Transverse colon (tissue), 4 donors: ENCODE measurements at regions not wholly inside any gene's neighbourhood (a gene's known extent, or its start where the extent isn't known, plus 50 kb on each side); places are given as distances from the start of the nearest gene placed in this dataset.

ENCODE experiments used
- DNase-seq: peaks from one replicate; pipeline ENCODE4 v3.0.0-alpha.2; 2019
- H3K27ac ChIP-seq, 4 donors: fragments of 200-600 bp; sonication (generic); 2 replicates each; pipeline ENCODE4 v1.5.1; 2016 to 2018; ENCODE audit warnings: inconsistent platforms in 4 of 4
- H3K27me3 ChIP-seq: fragments of 200-600 bp; sonication (generic); 2 replicates; pipeline ENCODE4 v1.5.1; 2017; ENCODE audit warnings: inconsistent platforms
- H3K36me3 ChIP-seq, 4 donors: fragments of 200-600 bp; sonication (generic); 2 replicates each; pipeline ENCODE4 v1.5.1; 2017 to 2019; ENCODE audit warnings: inconsistent platforms in 4 of 4
- H3K4me1 ChIP-seq, 4 donors: fragments of 200-600 bp; sonication (generic); 2 replicates each; pipeline ENCODE4 v1.5.1; 2017 to 2020; ENCODE audit warnings: inconsistent platforms in 4 of 4
- H3K4me3 ChIP-seq, 4 donors: fragments of 200-600 bp; sonication (generic); 1 replicate in 1 of 4; 2 replicates in 3 of 4; pipeline versions ENCODE4 v1.5.1 to v1.6.1; 2017 to 2019; ENCODE audit warnings: inconsistent platforms in 4 of 4
- H3K9me3 ChIP-seq, 2 donors: fragments of 200-600 bp; sonication (generic); 2 replicates each; pipeline ENCODE4 v1.5.1; 2017 to 2019; ENCODE audit warnings: inconsistent platforms in 2 of 2
- EP300 ChIP-seq: sonication (generic); formaldehyde crosslinking; IDR thresholded peaks from one replicate; pipeline ENCODE4 v1.6.1; 2017; ENCODE audit warnings: antibody characterized with exemption, low read depth
- POLR2A ChIP-seq: fragments of 450-650 bp; IDR thresholded peaks from one replicate; pipeline ENCODE4 v1.6.1; 2016; ENCODE audit warnings: antibody characterized with exemption, mild to moderate bottlenecking, moderate library complexity
- POLR2AphosphoS5 ChIP-seq, 3 donors: sonication (generic); formaldehyde crosslinking; IDR thresholded peaks; one replicate each; pipeline ENCODE4 v1.6.1; 2016; ENCODE audit warnings: antibody characterized with exemption in 3 of 3
- WGBS, 2 donors: methylation state at CpG; one replicate each; pipeline ENCODE4 v1.1.5; 2018; ENCODE audit warnings: low coverage in 1 of 2; 5-methylcytosine and 5-hydroxymethylcytosine counted together
- in situ Hi-C, 4 donors: fragments of 200-750 bp; cut with MboI; loops; one replicate each; pipeline versions ENCODE4 v1.15.0 to v1.15.1; 2017; ENCODE audit warnings: low sequenced_read_pairs in 3 of 4, low pct_ligation_motif_present in 1 of 4, low pct_unique_long_range_greater_than_20kb in 1 of 4
- intact Hi-C: fragments of 100-400 bp; cut with DNase I; formaldehyde crosslinking; loops from one replicate; pipeline ENCODE4 v1.15.1; 2023; ENCODE audit warnings: low total_unique reads
- small RNA-seq, 4 donors: library from RNA; depleted of rRNA; stranded (forward); fragments of <200 nt; gene quantifications; one replicate each; pipeline ENCODE3, GENCODE V24; 2016
- TF ChIP-seq, protein P1 (sequence below), 5 experiments: fragments of 200-600 bp in 3 of 5; fragments of 450-650 bp in 2 of 5; sonication (generic) in 3 of 5; IDR thresholded peaks; 1 replicate in 2 of 5; 2 replicates in 3 of 5; pipeline ENCODE4 v1.5.1; 2016 to 2017; ENCODE audit warnings: antibody characterized with exemption in 5 of 5, inconsistent platforms in 3 of 5, mild to moderate bottlenecking in 2 of 5, moderate library complexity in 1 of 5

DNA sequence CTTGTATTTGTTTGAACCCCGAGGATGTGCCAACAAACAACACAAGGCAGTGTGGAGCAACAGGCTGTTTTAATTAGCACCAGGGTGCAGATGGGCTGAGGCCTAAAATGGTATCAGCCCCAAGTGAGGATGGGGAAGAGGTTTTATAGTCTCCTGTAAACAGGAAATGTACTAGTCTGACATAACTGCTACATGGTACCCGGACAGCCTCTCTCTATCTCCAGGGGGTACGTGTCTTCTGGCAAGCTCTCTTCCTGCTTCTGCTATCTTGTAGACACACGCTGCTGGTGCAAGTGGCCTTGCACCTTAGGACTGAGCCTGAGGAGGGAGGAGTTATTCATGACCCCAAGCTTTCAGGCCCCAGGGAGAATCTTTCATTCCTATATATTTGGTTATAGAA, 2451.0 kb downstream of the TP53TG3F start:
- intact Hi-C loops (no loop called here), in situ Hi-C loops (loop anchor here in 2 of 4 donors (25.0 kb wide), 1 partner anchor 98 kb away; no protein-coding TSS in a partner anchor)
- H3K4me1 ChIP-seq: no peaks in the 10 kb centered on the region
- no peak overlapping the region for H3K27ac ChIP-seq
- WGBS, 2 donors: 83% methylated on average over 4 of the region's 4 CpGs; no CpG with 5 or more reads in 1 of the 2 donors
- no peaks in the 10 kb centered on the region for H3K27me3 ChIP-seq
- no peak for DNase-seq
- H3K9me3 ChIP-seq: peaks cover 0 to 5% of the 10 kb centered on the region in 2 donors
- TF ChIP-seq POLR2AphosphoS5 (IDR thresholded peaks at IDR 0.05): no peak
- TF ChIP-seq, protein P1, sequence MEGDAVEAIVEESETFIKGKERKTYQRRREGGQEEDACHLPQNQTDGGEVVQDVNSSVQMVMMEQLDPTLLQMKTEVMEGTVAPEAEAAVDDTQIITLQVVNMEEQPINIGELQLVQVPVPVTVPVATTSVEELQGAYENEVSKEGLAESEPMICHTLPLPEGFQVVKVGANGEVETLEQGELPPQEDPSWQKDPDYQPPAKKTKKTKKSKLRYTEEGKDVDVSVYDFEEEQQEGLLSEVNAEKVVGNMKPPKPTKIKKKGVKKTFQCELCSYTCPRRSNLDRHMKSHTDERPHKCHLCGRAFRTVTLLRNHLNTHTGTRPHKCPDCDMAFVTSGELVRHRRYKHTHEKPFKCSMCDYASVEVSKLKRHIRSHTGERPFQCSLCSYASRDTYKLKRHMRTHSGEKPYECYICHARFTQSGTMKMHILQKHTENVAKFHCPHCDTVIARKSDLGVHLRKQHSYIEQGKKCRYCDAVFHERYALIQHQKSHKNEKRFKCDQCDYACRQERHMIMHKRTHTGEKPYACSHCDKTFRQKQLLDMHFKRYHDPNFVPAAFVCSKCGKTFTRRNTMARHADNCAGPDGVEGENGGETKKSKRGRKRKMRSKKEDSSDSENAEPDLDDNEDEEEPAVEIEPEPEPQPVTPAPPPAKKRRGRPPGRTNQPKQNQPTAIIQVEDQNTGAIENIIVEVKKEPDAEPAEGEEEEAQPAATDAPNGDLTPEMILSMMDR (IDR thresholded peaks at IDR 0.05): no peak
- TF ChIP-seq POLR2A: no peak
- TF ChIP-seq EP300: no peak
- no peak overlapping the region for H3K4me3 ChIP-seq
- no peaks in the 10 kb centered on the region for H3K36me3 ChIP-seq

DNA sequence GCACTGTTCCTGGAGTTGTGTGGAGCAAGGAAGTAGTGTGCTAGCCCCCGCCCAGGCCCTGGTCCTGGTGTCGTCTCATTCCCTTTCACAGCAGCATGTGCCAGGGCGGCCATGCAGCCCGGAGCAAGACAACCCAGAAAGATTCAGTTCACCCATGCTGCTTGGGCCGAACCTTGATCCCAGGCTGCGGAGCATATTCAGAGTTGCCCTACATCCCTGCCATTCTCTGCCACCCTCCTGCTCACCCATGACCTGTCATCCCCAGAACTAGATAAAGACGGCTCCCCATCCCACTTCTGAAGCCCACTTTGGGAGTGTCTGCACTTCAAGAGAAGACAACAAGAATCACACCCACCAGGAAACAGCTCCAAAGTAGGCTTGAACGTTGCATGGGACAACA, 2452.5 kb downstream of the TP53TG3F start:
- intact Hi-C loops: no loop called here

DNA sequence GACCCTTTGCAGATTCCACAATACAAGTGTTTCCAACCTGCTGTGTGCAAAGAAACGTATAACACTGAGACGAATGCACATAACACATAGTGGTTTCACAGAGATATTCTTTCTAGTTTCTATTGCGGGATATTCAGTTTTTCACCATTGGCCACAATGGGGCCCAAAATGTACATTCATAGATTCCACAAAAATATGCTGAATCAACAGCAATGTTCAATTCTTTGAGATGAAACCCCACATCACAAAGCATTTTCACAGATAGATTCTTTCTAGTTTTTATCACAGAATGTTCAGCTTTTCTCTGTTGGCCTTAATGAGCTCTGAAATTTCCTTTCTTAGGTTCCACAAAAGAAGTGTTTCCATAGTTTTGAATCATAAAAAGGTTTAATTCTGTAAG, 2472.3 kb downstream of the TP53TG3F start:
- H3K27ac ChIP-seq: no peak overlapping the region
- no peak overlapping the region for H3K4me3 ChIP-seq
- H3K9me3 ChIP-seq: peaks cover 25 to 41% of the 10 kb centered on the region in 2 donors
- H3K27me3 ChIP-seq: no peaks in the 10 kb centered on the region
- DNase-seq: no peak
- intact Hi-C loops (no loop called here), in situ Hi-C loops (no loop called here)
- 74 to 79% methylated on average over 3 of the region's 3 CpGs for WGBS, 2 donors
- H3K36me3 ChIP-seq: no peaks in the 10 kb centered on the region
- H3K4me1 ChIP-seq: no peaks in the 10 kb centered on the region
- TF ChIP-seq POLR2AphosphoS5 (IDR thresholded peaks at IDR 0.05) (no peak), POLR2A (no peak)
- TF ChIP-seq, protein P1 (IDR thresholded peaks at IDR 0.05): no peak

More for the DNA sequence above, 2452.5 kb downstream of the TP53TG3F start:
- Histone ChIP-seq H3K27ac (no peak overlapping the region), H3K4me1 (no peaks in the 10 kb centered on the region), H3K9me3 (peaks cover 6 to 7% of the 10 kb centered on the region in 2 donors), H3K36me3 (no peaks in the 10 kb centered on the region), H3K4me3 (no peak overlapping the region), H3K27me3 (no peaks in the 10 kb centered on the region)
- no peak for DNase-seq
- in situ Hi-C loops: loop anchor here in 2 of 4 donors (25.0 kb wide), 1 partner anchor 100 kb away; no protein-coding TSS in a partner anchor
- 81% methylated on average over 8 of the region's 8 CpGs; no CpG with 5 or more reads in 1 of the 2 donors for WGBS, 2 donors
- TF ChIP-seq POLR2A (no peak), EP300 (no peak), POLR2AphosphoS5 (IDR thresholded peaks at IDR 0.05) (no peak)
- TF ChIP-seq, protein P1 (IDR thresholded peaks at IDR 0.05): no peak

Small RNA genes lying in the stretch of these regions (small RNA-seq; reads per million reads assigned to genes)
- gene AC106785.1 (0 reads per million in 4 donors), gene RNA5SP406 (0 reads per million in 4 donors), gene RNA5SP407 (0 reads per million in 4 donors), gene RNA5SP408 (0 reads per million in 4 donors), gene RNA5SP409 (0 reads per million in 4 donors), gene RNA5SP410 (0 reads per million in 4 donors), gene RNA5SP411 (0 reads per million in 4 donors), gene RNA5SP412 (0 to 0.14 (median 0) reads per million in 4 donors), gene RNA5SP413 (0 reads per million in 4 donors), gene RNA5SP414 (0 reads per million in 4 donors), gene RNA5SP415 (0 reads per million in 4 donors), gene RNA5SP416 (0 reads per million in 4 donors), gene RNA5SP417 (0 reads per million in 4 donors), gene RNA5SP418 (0 reads per million in 4 donors), gene RNA5SP419 (0 reads per million in 4 donors), gene RNA5SP420 (0 reads per million in 4 donors), gene RNA5SP421 (0 reads per million in 4 donors), gene RNA5SP422 (0 reads per million in 4 donors), gene RNA5SP423 (0 reads per million in 4 donors)
